ENCODE measurements at regions not wholly inside any gene's neighbourhood (a gene's known extent, or its start where the extent isn't known, plus 50 kb on each side); places are given as distances from the start of the nearest gene placed in this dataset.

- no peak for ATAC-seq (replicated peaks)
- H3K4me3 Mint-ChIP-seq: no peak overlapping the region
- peaks cover 24 to 26% of the 10 kb centered on the region in 2 donors for H3K4me1 Mint-ChIP-seq (ENCODE audit: low read depth in 2 of 2)
- no peaks in the 10 kb centered on the region for H3K9me3 Mint-ChIP-seq
- H3K27ac Mint-ChIP-seq: no peak overlapping the region
- no peak for DNase-seq
- H3K27me3 Mint-ChIP-seq: peaks cover 0 to 19% of the 10 kb centered on the region in 2 donors
- H3K36me3 Mint-ChIP-seq (ENCODE audit: insufficient read depth): no peaks in the 10 kb centered on the region
Observed at GRCh38 chr2:8589721-8590120, 92.1 kb upstream of the ID2 start.

GRCh38 chr2:8590938-8591337 lies 90.9 kb upstream of the ID2 start:
- ATAC-seq (replicated peaks) (no peak), DNase-seq (no peak)
- no peak overlapping the region for H3K4me3 Mint-ChIP-seq
- peaks cover 0 to 19% of the 10 kb centered on the region in 2 donors for H3K27me3 Mint-ChIP-seq
- no peaks in the 10 kb centered on the region for H3K9me3 Mint-ChIP-seq
- no peak overlapping the region for H3K27ac Mint-ChIP-seq
- no peaks in the 10 kb centered on the region for H3K36me3 Mint-ChIP-seq (ENCODE audit: insufficient read depth)
- peaks cover 21 to 22% of the 10 kb centered on the region in 2 donors for H3K4me1 Mint-ChIP-seq (ENCODE audit: low read depth in 2 of 2)

GRCh38 chr2:8592736-8593135 lies 89.1 kb upstream of the ID2 start:
- no peaks in the 10 kb centered on the region for H3K36me3 Mint-ChIP-seq (ENCODE audit: insufficient read depth)
- DNase-seq: no peak
- peaks cover 0 to 19% of the 10 kb centered on the region in 2 donors for H3K27me3 Mint-ChIP-seq
- H3K4me1 Mint-ChIP-seq (ENCODE audit: low read depth in 2 of 2): peaks cover 18% of the 10 kb centered on the region in 2 donors
- H3K4me3 Mint-ChIP-seq: no peak overlapping the region
- ATAC-seq (replicated peaks): no peak
- H3K9me3 Mint-ChIP-seq: no peaks in the 10 kb centered on the region
- H3K27ac Mint-ChIP-seq: no peak overlapping the region

- H3K27me3 Mint-ChIP-seq: peaks cover 0 to 19% of the 10 kb centered on the region in 2 donors
Observed at GRCh38 chr2:8593243-8593642, 88.6 kb upstream of the ID2 start.

GRCh38 chr2:8594731-8595427 lies 87.0 kb upstream of the ID2 start:
- DNase-seq (no peak), ATAC-seq (replicated peaks) (no peak)
- Mint-ChIP-seq H3K9me3 (no peaks in the 10 kb centered on the region), H3K36me3 (ENCODE audit: insufficient read depth) (no peaks in the 10 kb centered on the region), H3K27ac (no peak overlapping the region), H3K4me3 (no peak overlapping the region), H3K27me3 (peaks cover 0 to 19% of the 10 kb centered on the region in 2 donors), H3K4me1 (ENCODE audit: low read depth in 2 of 2) (peaks cover 3 to 4% of the 10 kb centered on the region in 2 donors)

More at GRCh38 chr2:8593243-8593642, 88.6 kb upstream of the ID2 start:
- Mint-ChIP-seq H3K27ac (no peak overlapping the region), H3K9me3 (no peaks in the 10 kb centered on the region), H3K4me1 (ENCODE audit: low read depth in 2 of 2) (peaks cover 12 to 13% of the 10 kb centered on the region in 2 donors), H3K36me3 (ENCODE audit: insufficient read depth) (no peaks in the 10 kb centered on the region), H3K4me3 (no peak overlapping the region)
- DNase-seq (no peak), ATAC-seq (replicated peaks) (no peak)

- no peak for ATAC-seq (replicated peaks)
- Mint-ChIP-seq H3K36me3 (ENCODE audit: insufficient read depth) (no peaks in the 10 kb centered on the region), H3K27me3 (peaks cover 0 to 19% of the 10 kb centered on the region in 2 donors), H3K9me3 (no peaks in the 10 kb centered on the region), H3K4me1 (ENCODE audit: low read depth in 2 of 2) (peaks cover 0 to 4% of the 10 kb centered on the region in 2 donors), H3K27ac (no peak overlapping the region), H3K4me3 (no peak overlapping the region)
- DNase-seq: no peak
Observed at GRCh38 chr2:8595428-8595805, 86.4 kb upstream of the ID2 start.

GRCh38 chr2:8595811-8596600 lies 85.8 kb upstream of the ID2 start:
- H3K4me1 Mint-ChIP-seq (ENCODE audit: low read depth in 2 of 2): peaks cover 0 to 4% of the 10 kb centered on the region in 2 donors
- ATAC-seq (replicated peaks): no peak
- peak overlapping the region in 1 of 2 donors; percentile 4 for H3K27ac Mint-ChIP-seq
- H3K9me3 Mint-ChIP-seq: no peaks in the 10 kb centered on the region
- H3K4me3 Mint-ChIP-seq: no peak overlapping the region
- no peaks in the 10 kb centered on the region for H3K36me3 Mint-ChIP-seq (ENCODE audit: insufficient read depth)
- H3K27me3 Mint-ChIP-seq: peaks cover 0 to 19% of the 10 kb centered on the region in 2 donors
- DNase-seq: no peak

GRCh38 chr2:8597094-8597493 lies 84.8 kb upstream of the ID2 start:
- H3K9me3 Mint-ChIP-seq: no peaks in the 10 kb centered on the region
- H3K27ac Mint-ChIP-seq: peak overlapping the region in 1 of 2 donors; percentile 4
- H3K4me3 Mint-ChIP-seq: no peak overlapping the region
- peaks cover 0 to 13% of the 10 kb centered on the region in 2 donors for H3K27me3 Mint-ChIP-seq
- no peaks in the 10 kb centered on the region for H3K36me3 Mint-ChIP-seq (ENCODE audit: insufficient read depth)
- DNase-seq (no peak), ATAC-seq (replicated peaks) (no peak)
- peaks cover 0 to 4% of the 10 kb centered on the region in 2 donors for H3K4me1 Mint-ChIP-seq (ENCODE audit: low read depth in 2 of 2)

GRCh38 chr2:8597559-8598225 lies 84.2 kb upstream of the ID2 start:
- peaks cover 0 to 4% of the 10 kb centered on the region in 2 donors for H3K4me1 Mint-ChIP-seq (ENCODE audit: low read depth in 2 of 2)
- peak overlapping the region in 1 of 2 donors; percentile 55 for H3K27ac Mint-ChIP-seq
- DNase-seq: no peak
- H3K36me3 Mint-ChIP-seq (ENCODE audit: insufficient read depth): no peaks in the 10 kb centered on the region
- H3K27me3 Mint-ChIP-seq: peaks cover 0 to 7% of the 10 kb centered on the region in 2 donors
- H3K9me3 Mint-ChIP-seq: no peaks in the 10 kb centered on the region
- ATAC-seq (replicated peaks): no peak
- no peak overlapping the region for H3K4me3 Mint-ChIP-seq

GRCh38 chr2:8598295-8599165 lies 83.3 kb upstream of the ID2 start:
- Mint-ChIP-seq H3K9me3 (peaks cover 0 to 1% of the 10 kb centered on the region in 2 donors), H3K4me1 (ENCODE audit: low read depth in 2 of 2) (peaks cover 0 to 4% of the 10 kb centered on the region in 2 donors), H3K27ac (peak overlapping the region in 1 of 2 donors; percentile 55), H3K36me3 (ENCODE audit: insufficient read depth) (no peaks in the 10 kb centered on the region), H3K4me3 (no peak overlapping the region), H3K27me3 (peaks cover 0 to 7% of the 10 kb centered on the region in 2 donors)
- no peak for DNase-seq
- no peak for ATAC-seq (replicated peaks)

- Mint-ChIP-seq H3K4me3 (no peak overlapping the region), H3K9me3 (peaks cover 0 to 1% of the 10 kb centered on the region in 2 donors), H3K36me3 (ENCODE audit: insufficient read depth) (no peaks in the 10 kb centered on the region), H3K27ac (no peak overlapping the region), H3K4me1 (ENCODE audit: low read depth in 2 of 2) (peaks cover 0 to 4% of the 10 kb centered on the region in 2 donors), H3K27me3 (no peaks in the 10 kb centered on the region)
- DNase-seq: no peak
- ATAC-seq (replicated peaks): no peak
Observed at GRCh38 chr2:8599421-8600242, 82.2 kb upstream of the ID2 start.

- no peak overlapping the region for H3K27ac Mint-ChIP-seq
- H3K9me3 Mint-ChIP-seq: peaks cover 0 to 1% of the 10 kb centered on the region in 2 donors
- H3K27me3 Mint-ChIP-seq: no peaks in the 10 kb centered on the region
- DNase-seq: no peak
- H3K4me3 Mint-ChIP-seq: no peak overlapping the region
- ATAC-seq (replicated peaks): no peak
- H3K36me3 Mint-ChIP-seq (ENCODE audit: insufficient read depth): no peaks in the 10 kb centered on the region
- peaks cover 0 to 4% of the 10 kb centered on the region in 2 donors for H3K4me1 Mint-ChIP-seq (ENCODE audit: low read depth in 2 of 2)
Observed at GRCh38 chr2:8600456-8600855, 81.4 kb upstream of the ID2 start.
